NB4 (cell line): ENCODE measurements at regions not wholly inside any gene's neighbourhood (a gene's known extent, or its start where the extent isn't known, plus 50 kb on each side); places are given as distances from the start of the nearest gene placed in this dataset.
A peak's percentile ranks its signal among the peaks of the same experiment; 100 is the strongest.

ENCODE experiments used
- DNase-seq: peaks from one replicate; pipeline ENCODE4 v3.0.0; 2010; ENCODE audit warnings: low read depth
- H3K4me3 ChIP-seq: one replicate; pipeline ENCODE4 v1.5.1; 2011; ENCODE audit warnings: mild to moderate bottlenecking, low read depth, low read length, moderate library complexity
- CTCF ChIP-seq: IDR thresholded peaks from one replicate; pipeline ENCODE4 v1.5.1; 2012; ENCODE audit warnings: low read depth, low read length
- MAX ChIP-seq: IDR thresholded peaks from 2 replicates; pipeline ENCODE4 v1.6.1; 2011; ENCODE audit warnings: low read depth, low read length
- MYC ChIP-seq: IDR thresholded peaks from 2 replicates; pipeline ENCODE4 v1.6.1; 2011; ENCODE audit warnings: low read depth, low read length
- POLR2A ChIP-seq: IDR thresholded peaks from 2 replicates; pipeline ENCODE4 v1.6.1; 2011; ENCODE audit warnings: mild to moderate bottlenecking; ENCODE audit not compliant: insufficient read length; ENCODE audit errors: extremely low read depth

- H3K4me3 ChIP-seq, result no peak overlapping the region
- no peak for TF ChIP-seq CTCF
- TF ChIP-seq POLR2A, result no peak
- no peak for TF ChIP-seq MAX
- TF ChIP-seq MYC, result no peak
- no peak for DNase-seq
These were observed 204.6 kb downstream of the CD83 start for GRCh38 chr6:14321992-14322772.

- no peak for DNase-seq
- no peak overlapping the region for H3K4me3 ChIP-seq
- TF ChIP-seq MAX (no peak), MYC (no peak), CTCF (no peak)
These were observed 205.3 kb downstream of the CD83 start for GRCh38 chr6:14322841-14323240.

- DNase-seq, result no peak
- TF ChIP-seq POLR2A (no peak), CTCF (no peak), MYC (no peak)
- no peak overlapping the region for H3K4me3 ChIP-seq
These were observed 209.2 kb downstream of the CD83 start for GRCh38 chr6:14326774-14327173.

GRCh38 chr6:14328163-14328562, 210.6 kb downstream of the CD83 start:
- H3K4me3 ChIP-seq, result no peak overlapping the region
- TF ChIP-seq CTCF, result no peak
- no peak for TF ChIP-seq MYC
- no peak for TF ChIP-seq MAX
- no peak for TF ChIP-seq POLR2A
- peak; percentile 33 for DNase-seq

GRCh38 chr6:14333556-14334305, 216.2 kb downstream of the CD83 start:
- H3K4me3 ChIP-seq, result no peak overlapping the region
- DNase-seq, result no peak
- TF ChIP-seq POLR2A (no peak), CTCF (no peak), MYC (no peak), MAX (no peak)
